GM13976 (cell line): ENCODE measurements at regions not wholly inside any gene's neighbourhood (a gene's known extent, or its start where the extent isn't known, plus 50 kb on each side); places are given as distances from the start of the nearest gene placed in this dataset.

Source experiments
- DNase-seq: peaks from one replicate; pipeline ENCODE4 v3.0.0; 2012; ENCODE audit warnings: low spot score
- in situ Hi-C: fragments of 300-500 bp; cut with MboI; formaldehyde crosslinking; loops from one replicate; pipeline ENCODE4 v1.12.0; 2022; ENCODE audit warnings: low sequenced_read_pairs, mixed read lengths, inconsistent platforms; ENCODE audit not compliant: unreplicated experiment
- TF ChIP-seq, protein P1 (sequence below): IDR thresholded peaks from 2 replicates; pipeline ENCODE4 v1.5.1; 2012; ENCODE audit warnings: borderline replicate concordance, mild to moderate bottlenecking; ENCODE audit not compliant: insufficient read depth; ENCODE audit errors: extremely low read depth, missing control alignments, control extremely low read depth

GRCh38 chr2:164014791-164015190, 279.0 kb upstream of the FIGN start:
- TF ChIP-seq, protein P1, sequence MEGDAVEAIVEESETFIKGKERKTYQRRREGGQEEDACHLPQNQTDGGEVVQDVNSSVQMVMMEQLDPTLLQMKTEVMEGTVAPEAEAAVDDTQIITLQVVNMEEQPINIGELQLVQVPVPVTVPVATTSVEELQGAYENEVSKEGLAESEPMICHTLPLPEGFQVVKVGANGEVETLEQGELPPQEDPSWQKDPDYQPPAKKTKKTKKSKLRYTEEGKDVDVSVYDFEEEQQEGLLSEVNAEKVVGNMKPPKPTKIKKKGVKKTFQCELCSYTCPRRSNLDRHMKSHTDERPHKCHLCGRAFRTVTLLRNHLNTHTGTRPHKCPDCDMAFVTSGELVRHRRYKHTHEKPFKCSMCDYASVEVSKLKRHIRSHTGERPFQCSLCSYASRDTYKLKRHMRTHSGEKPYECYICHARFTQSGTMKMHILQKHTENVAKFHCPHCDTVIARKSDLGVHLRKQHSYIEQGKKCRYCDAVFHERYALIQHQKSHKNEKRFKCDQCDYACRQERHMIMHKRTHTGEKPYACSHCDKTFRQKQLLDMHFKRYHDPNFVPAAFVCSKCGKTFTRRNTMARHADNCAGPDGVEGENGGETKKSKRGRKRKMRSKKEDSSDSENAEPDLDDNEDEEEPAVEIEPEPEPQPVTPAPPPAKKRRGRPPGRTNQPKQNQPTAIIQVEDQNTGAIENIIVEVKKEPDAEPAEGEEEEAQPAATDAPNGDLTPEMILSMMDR, result no peak
- in situ Hi-C loops, result no loop called here

GRCh38 chr2:164014068-164014731, 278.4 kb upstream of the FIGN start:
- in situ Hi-C loops, result no loop called here
- DNase-seq, result no peak
- TF ChIP-seq, protein P1, result no peak

More at GRCh38 chr2:164014791-164015190, 279.0 kb upstream of the FIGN start:
- DNase-seq, result no peak

DNA sequence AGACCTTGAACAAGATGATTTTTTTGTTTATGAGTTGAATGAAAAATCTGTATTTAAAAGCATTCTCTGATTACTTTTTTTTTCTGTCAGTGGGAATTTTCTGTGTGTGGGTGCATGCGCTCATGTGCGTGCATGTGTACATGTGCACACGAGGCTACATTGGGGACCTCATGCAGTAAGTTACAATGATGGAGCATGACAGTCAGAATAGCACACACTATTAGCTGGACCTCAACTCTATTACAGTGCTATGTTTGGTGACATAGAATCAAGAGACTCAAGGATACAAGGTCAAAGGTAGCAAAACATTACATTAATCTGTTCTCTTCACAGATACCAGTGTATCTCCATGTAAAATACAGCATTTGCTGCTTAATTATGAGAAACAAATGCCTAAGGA, 276.8 kb upstream of the FIGN start:
- in situ Hi-C loops, result no loop called here
- TF ChIP-seq, protein P1, result no peak

DNA sequence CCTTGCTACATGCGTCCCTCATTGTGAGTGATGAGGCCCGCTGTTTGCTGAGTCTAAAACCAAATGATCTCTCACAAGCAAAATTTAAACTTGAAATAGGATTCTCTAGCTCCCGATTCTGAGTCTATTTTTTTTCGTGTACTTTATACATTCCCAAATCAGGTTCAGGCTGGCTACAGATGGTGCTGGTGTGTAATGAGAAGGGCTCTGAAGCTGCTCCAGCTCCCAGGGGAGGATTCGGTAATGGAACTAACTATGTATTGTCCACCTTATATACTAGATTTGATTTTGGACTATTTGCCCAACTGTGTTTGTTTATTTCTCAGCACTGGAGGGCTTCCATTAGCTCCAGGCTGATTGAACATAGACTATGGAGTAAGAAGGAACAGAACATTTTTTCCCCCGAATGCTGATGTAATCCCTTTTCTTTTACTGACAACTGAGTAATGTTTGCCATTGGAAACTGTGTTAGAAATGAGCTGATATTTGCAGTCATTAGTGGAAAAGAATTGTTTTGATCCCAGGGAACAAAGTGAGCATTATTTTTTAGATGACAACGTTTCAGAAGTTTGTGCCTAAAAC, 274.0 kb upstream of the FIGN start:
- TF ChIP-seq, protein P1, result no peak

More for the DNA sequence above, 276.8 kb upstream of the FIGN start:
- DNase-seq, result no peak

GRCh38 chr2:164008752-164009151, 272.9 kb upstream of the FIGN start:
- no peak for DNase-seq
- in situ Hi-C loops, result no loop called here
- TF ChIP-seq, protein P1, result no peak

More for the DNA sequence above, 274.0 kb upstream of the FIGN start:
- no peak for DNase-seq
- in situ Hi-C loops, result no loop called here

DNA sequence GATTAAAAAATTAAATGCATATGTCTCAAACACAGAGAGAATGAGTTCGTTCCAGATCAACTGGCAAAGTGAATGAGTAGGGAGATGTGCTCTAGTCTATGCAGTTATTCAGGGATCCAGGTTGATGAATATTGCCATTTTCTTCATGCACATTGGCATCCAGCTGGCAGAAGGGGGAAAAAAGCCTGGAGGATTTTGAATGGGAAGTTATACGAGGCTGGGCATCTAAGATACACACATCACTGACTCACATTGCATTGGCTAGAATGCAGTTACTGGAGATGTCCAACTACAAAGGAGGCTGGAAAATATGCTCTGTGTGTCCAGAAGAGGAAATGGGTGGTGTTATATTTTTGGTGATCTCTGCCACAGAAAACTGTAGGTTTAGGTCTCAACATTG, 270.9 kb upstream of the FIGN start:
- in situ Hi-C loops, result no loop called here
- TF ChIP-seq, protein P1, result no peak
- DNase-seq, result no peak
